ENCODE measurements at regions not wholly inside any gene's neighbourhood (a gene's known extent, or its start where the extent isn't known, plus 50 kb on each side); places are given as distances from the start of the nearest gene placed in this dataset.

- Histone ChIP-seq H3K4me3 (no peak overlapping the region), H3K4me1 (replicated peaks in 1 of 2; ENCODE audit: control insufficient read depth in 2 of 2, insufficient read depth in 2 of 2, low read length in 2 of 2) (no peaks in the 10 kb centered on the region), H3K27ac (ENCODE audit: extremely low read depth, low read depth, low read length) (no peak overlapping the region), H3K9me3 (replicated peaks; ENCODE audit: control insufficient read depth, insufficient read depth, low read depth, low read length) (no peaks in the 10 kb centered on the region), H3K36me3 (ENCODE audit: control insufficient read depth, insufficient read depth, low read length) (no peaks in the 10 kb centered on the region), H4K20me1 (replicated peaks; ENCODE audit: control insufficient read depth, insufficient read depth, low read length) (no peaks in the 10 kb centered on the region), H3K9me1 (ENCODE audit: control insufficient read depth, insufficient read depth, low read length) (no peaks in the 10 kb centered on the region), H3K9ac (ENCODE audit: insufficient read depth in 1 of 2, low read depth in 2 of 2, low read length in 2 of 2) (no peak overlapping the region), H3K4me2 (ENCODE audit: insufficient read depth, low read length) (no peak overlapping the region), H2AFZ (ENCODE audit: low read depth, low read length) (no peak overlapping the region), H3K79me2 (ENCODE audit: control insufficient read depth, insufficient read depth, low read length) (no peaks in the 10 kb centered on the region), H3K27me3 (ENCODE audit: control insufficient read depth in 2 of 2, insufficient read depth in 2 of 2, low read length in 2 of 2) (peaks cover 0 to 5% of the 10 kb centered on the region in 2 experiments; a peak in 1 of 5 replicates)
- POLR2A ChIA-PET = no interaction called here
- intact Hi-C loops (cut with micrococcal nuclease) = no loop called here
- no peak for ATAC-seq
- DNase-seq (ENCODE audit: extremely low read depth in 1 of 4, low spot score in 3 of 4) = no peak
- in situ Hi-C loops (cut with MboI) = no loop called here
- 0% methylated on average over 3 of the region's 3 CpGs for WGBS (ENCODE audit: insufficient coverage, low coverage, missing lambda C conversion rate)
- CTCF ChIA-PET (ENCODE audit: low intra/inter-chr PET ratio) = no interaction called here
- BruUV-seq (replicated peaks) = no TSS peak
- TF ChIP-seq ETV1 (tag; conservative IDR thresholded peaks at IDR 0.05; ENCODE audit: low read depth) (no peak), BDP1 (IDR thresholded peaks at IDR 0.05; ENCODE audit: insufficient read depth, insufficient read length) (no peak), STAT5B (CRISPR knock-in tag; IDR thresholded peaks at IDR 0.05) (no peak), SRSF9 (IDR thresholded peaks at IDR 0.05; ENCODE audit: borderline replicate concordance, low read depth, low read length) (no peak), SMAD2 (IDR thresholded peaks at IDR 0.05; ENCODE audit: low read depth, low read length) (no peak), MYNN (IDR thresholded peaks at IDR 0.05) (no peak), MYNN (CRISPR knock-in tag; IDR thresholded peaks at IDR 0.05) (no peak), FIP1L1 (IDR thresholded peaks at IDR 0.05; ENCODE audit: low read depth, low read length, poor library complexity, severe bottlenecking) (no peak), E2F1 (CRISPR knock-in tag; IDR thresholded peaks at IDR 0.05) (no peak), ZBTB34 (CRISPR knock-in tag; IDR thresholded peaks at IDR 0.05) (no peak), ZNF655 (CRISPR knock-in tag; IDR thresholded peaks at IDR 0.05) (no peak)
- no peak for FAIRE-seq
Measured at GRCh38 chr2:129379411-129379810, 600.1 kb upstream of the RAB6C start.
